NCI-H2081 (cell line): ENCODE measurements at regions not wholly inside any gene's neighbourhood (a gene's known extent, or its start where the extent isn't known, plus 50 kb on each side); places are given as distances from the start of the nearest gene placed in this dataset.
"Not testable (repeated sequence)": the region's sequence is repeated elsewhere in the genome, so short reads cannot be mapped to it uniquely, and the experiment has no call there.

Source experiments
- DNase-seq, 2 experiments: peaks; one replicate each; lab custom pipeline; 2025; lab: John Stamatoyannopoulos, UW

- DNase-seq, result no peak
Measured at GRCh38 chr1:184854496-184855140, 100.0 kb upstream of the EDEM3 start.

- DNase-seq, result no peak
Measured at GRCh38 chr1:184854036-184854435, 99.4 kb upstream of the EDEM3 start.

- DNase-seq, result no peak
Measured at GRCh38 chr1:184851822-184852746, 97.4 kb upstream of the EDEM3 start.

GRCh38 chr1:184843732-184844495 lies 89.3 kb upstream of the EDEM3 start:
- no peak for DNase-seq

- no peak for DNase-seq
Measured at GRCh38 chr1:184840596-184840995, 85.9 kb upstream of the EDEM3 start.

- no peak for DNase-seq
Measured at GRCh38 chr1:184838504-184838951, 83.9 kb upstream of the EDEM3 start.

GRCh38 chr1:184836934-184837895 lies 82.6 kb upstream of the EDEM3 start:
- peak in 1 of 2 experiments; percentile 20 for DNase-seq

- DNase-seq, result no peak
Measured at GRCh38 chr1:184836141-184836540, 81.5 kb upstream of the EDEM3 start.

- not testable (repeated sequence) for DNase-seq
Measured at GRCh38 chr1:184833994-184834393, 79.3 kb upstream of the EDEM3 start.

GRCh38 chr1:184832517-184832916 lies 77.9 kb upstream of the EDEM3 start:
- no peak for DNase-seq

- DNase-seq, result not testable (repeated sequence)
Measured at GRCh38 chr1:184829496-184829895, 74.8 kb upstream of the EDEM3 start.

- no peak for DNase-seq
Measured at GRCh38 chr1:184828369-184828717, 73.7 kb upstream of the EDEM3 start.

- DNase-seq, result no peak
Measured at GRCh38 chr1:184827600-184828368, 73.1 kb upstream of the EDEM3 start.

- DNase-seq, result no peak
Measured at GRCh38 chr1:184826001-184826400, 71.3 kb upstream of the EDEM3 start.

- no peak for DNase-seq
Measured at GRCh38 chr1:184825571-184825970, 70.9 kb upstream of the EDEM3 start.

GRCh38 chr1:184824691-184825323 lies 70.1 kb upstream of the EDEM3 start:
- no peak for DNase-seq

- no peak for DNase-seq
Measured at GRCh38 chr1:184823080-184823479, 68.4 kb upstream of the EDEM3 start.

GRCh38 chr1:184822267-184822666 lies 67.6 kb upstream of the EDEM3 start:
- peak in 1 of 2 experiments; percentile 33 for DNase-seq

- no peak for DNase-seq
Measured at GRCh38 chr1:184821658-184822057, 67.0 kb upstream of the EDEM3 start.

GRCh38 chr1:184820956-184821355 lies 66.3 kb upstream of the EDEM3 start:
- no peak for DNase-seq
